ENCODE measurements at regions not wholly inside any gene's neighbourhood (a gene's known extent, or its start where the extent isn't known, plus 50 kb on each side); places are given as distances from the start of the nearest gene placed in this dataset.
"Not testable (repeated sequence)": the region's sequence is repeated elsewhere in the genome, so short reads cannot be mapped to it uniquely, and the experiment has no call there.

GRCh38 chr11:22920939-22921565 lies 60.8 kb upstream of the CCDC179 start:
- DNase-seq: peak; percentile 5

GRCh38 chr11:22922672-22923071 lies 62.4 kb upstream of the CCDC179 start:
- no peak for DNase-seq

DNA sequence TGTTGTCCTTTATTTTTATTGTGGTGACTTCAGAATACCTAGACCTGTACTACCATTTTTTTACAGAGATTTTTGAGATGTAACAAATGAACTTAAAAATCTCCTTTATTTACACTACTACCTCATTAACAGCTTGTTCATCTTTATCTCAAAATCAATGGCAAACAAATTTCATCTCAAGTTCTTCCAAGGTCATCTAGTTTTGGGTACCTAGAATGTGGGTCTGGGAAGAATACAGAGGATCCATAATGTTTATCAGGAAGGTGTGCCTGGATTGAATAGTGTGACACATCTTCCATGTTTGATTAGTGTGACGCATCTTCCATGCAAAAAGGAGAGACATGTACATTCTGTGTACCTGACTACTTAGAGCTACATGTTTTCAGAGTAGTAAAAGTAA lies 63.3 kb upstream of the CCDC179 start:
- DNase-seq: no peak

DNA sequence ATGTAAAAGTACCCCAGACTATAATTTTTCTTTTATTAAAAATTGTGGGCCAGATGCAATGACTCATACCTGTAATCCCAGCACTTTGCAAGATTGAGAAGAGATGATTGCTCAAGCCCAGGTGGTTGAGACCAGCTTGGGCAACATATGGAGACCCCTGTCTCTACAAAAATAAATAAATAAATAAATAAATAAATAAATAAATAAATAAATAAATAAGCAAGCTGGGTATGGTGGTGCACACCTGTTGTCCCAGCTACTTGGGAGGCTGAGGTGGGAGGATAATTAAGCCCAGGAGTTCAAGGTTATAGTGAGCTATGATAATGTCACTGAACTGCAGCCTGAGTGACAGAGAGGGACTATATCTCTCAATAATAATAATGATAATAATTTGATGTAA lies 66.1 kb upstream of the CCDC179 start:
- DNase-seq: no peak

DNA sequence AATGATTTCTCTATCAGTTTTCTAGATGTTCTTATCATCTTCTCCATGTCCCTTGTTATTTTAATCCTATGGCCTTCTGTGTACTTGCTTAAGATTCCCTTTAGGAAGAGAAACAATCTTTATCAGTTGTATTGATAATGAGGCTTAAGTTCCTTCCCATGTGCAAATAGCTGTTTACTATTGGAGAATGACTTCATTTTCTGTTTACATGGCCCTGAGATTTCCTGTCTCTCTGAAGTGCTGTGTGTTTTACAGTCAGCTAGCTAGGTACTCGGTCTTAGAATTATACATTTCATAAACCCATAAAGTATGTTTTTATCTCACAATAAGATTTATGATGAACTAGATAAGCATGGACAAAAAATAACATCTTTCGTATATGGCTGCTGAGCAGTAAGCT lies 67.5 kb upstream of the CCDC179 start:
- DNase-seq: no peak

GRCh38 chr11:22928207-22928917 lies 68.1 kb upstream of the CCDC179 start:
- no peak for DNase-seq

DNA sequence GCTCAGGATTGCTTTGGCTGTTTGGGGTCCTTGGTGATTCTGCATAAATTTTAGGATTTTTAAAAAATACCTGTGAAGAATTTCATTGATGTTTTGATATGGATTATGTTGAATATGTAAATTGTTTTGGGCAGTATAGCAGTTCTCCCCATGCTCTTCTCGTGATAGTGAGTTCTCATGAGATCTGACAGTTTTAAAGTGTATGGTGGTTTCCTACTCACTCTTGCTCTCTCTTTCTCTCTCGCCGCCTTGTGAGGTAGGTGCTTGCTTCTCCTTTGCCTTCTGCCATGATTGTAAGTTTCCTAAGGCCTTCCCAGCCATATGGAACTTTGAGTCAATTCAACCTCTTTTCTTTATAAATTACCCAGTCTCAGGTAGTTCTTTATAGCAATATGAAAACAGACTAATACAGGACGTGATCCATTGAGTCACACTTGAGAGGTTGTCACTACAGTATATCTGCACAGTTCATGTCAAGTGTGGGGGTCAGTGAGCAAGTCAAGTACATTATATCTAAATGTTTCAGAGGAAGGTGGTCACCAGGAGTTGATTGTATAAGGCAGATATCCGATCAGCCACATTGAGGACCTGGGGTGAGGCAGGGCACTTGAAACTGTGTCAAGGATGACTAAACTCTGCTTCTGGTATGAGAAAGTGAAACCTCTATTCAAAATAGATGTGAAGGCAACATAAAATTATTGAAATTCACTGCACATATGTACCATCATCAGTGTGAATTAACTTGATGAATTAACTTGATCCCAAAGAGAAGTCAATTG lies 70.7 kb upstream of the CCDC179 start:
- DNase-seq: no peak

DNA sequence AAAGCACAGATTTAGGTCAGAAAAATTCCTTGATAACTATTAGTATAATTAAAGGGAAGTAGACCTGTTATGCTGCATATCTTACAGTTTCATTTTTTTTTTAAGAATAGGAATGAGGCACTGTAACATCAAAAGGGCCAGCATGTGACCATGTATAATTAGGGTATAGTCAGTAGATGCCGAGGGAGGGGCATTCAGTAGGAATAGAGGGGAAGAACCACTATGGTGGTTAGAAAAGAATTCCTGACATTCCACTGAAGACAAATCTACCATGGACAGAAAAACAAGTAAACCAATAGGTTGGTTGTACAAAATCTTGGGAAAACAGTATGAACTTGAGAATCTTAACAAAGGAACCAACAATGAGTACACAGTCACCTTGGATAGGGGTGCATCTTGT lies 78.4 kb upstream of the CCDC179 start:
- DNase-seq: no peak

DNA sequence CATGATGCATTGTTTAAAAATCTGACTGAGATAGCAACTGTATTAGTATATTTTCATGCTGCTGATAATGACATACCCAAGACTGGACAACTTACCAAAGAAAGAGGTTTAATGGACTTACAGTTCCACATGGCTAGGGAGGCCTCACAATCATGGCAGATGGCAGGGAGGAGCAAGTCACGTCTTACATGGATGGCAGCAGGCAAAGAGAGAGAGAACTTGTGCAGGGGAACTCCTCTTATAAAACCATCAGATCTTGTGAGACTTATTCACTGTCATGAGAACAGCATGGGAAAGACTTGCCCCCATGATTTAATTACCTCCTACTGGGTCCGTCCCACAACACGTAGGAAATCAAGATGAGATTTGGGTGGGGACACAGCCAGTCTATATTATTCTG lies 81.3 kb upstream of the CCDC179 start:
- not testable (repeated sequence) for DNase-seq

DNA sequence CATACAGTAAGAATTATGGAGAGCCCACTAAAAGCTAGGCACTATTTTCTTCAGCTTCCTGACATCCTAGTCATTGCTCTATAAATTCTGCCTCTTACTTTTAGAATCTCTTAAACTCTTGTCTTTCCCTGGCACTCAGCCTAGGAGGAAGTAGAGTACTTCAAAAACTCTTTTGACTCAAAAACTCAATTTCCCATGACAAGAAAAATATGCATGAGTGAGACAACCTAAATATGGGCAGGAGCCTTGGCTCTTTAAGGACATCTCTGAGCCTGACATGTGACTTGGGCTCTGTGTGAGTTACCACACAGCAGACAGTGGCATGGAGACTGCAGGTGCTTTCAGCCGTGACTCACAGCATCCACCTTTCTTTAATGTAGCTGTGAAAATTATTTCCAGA lies 97.5 kb upstream of the CCDC179 start:
- DNase-seq: no peak

GRCh38 chr11:22974251-22974650 lies 114.0 kb upstream of the CCDC179 start:
- no peak for DNase-seq

DNA sequence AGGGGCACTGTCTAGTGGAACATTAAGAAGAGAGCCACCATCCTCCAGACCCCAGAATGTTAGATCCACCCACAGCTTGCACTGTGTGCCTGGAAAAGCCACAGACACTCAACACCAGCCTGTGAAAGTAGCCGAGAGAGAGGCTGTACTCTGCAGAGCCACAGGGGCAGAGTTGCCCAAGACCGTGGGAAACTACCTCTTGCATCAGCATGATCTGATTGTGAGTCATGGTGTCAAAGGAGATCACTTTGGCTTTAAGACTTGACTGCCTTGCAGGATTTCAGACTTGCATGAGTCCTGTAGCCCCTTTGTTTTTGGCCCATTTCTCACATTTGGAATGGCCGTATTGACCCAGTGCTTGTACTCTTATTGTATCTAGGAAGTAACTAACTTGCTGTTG lies 115.9 kb upstream of the CCDC179 start:
- DNase-seq: no peak

- DNase-seq: no peak
Observed at GRCh38 chr11:22982903-22983302, 122.6 kb upstream of the CCDC179 start.

GRCh38 chr11:22984045-22984444 lies 123.8 kb upstream of the CCDC179 start:
- no peak for DNase-seq

GRCh38 chr11:22989371-22989770 lies 129.1 kb upstream of the CCDC179 start:
- DNase-seq: no peak

DNA sequence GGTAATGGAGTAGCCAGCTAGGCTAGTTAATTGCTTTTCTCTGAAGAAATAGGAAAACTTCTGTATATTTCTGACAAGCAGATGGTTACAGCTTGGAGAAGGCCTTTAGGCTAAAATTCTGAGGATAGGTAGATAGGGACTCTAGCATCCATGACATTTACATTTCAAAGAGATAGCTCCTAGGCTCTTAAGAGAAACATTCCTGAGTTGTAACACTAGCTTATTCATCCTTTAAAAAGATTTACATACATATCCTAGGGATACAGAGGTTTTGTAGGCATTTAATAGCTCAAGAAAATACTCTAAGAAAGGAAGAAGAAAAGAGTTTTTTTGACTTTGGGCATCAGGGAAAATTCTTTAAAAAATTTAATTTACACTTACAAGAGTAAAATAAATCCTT lies 130.9 kb upstream of the CCDC179 start:
- DNase-seq: no peak

DNA sequence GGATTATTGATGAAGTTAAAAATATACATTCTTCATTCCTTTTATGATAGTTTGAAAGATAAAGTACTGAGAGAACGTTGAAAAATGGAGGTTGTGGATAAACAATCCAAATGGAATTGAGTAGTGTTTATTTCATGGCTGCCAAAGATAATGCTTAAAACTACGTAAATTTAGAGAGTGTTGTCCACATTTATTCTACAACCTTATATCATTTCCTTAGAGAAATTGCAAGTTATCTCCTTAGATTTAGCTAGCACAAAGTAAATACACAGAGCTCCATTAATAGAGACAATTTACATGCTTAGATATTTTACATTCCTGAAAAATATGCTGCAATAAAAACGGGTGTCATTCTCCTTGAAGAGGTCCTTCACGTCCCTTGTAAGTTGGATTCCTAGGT lies 146.5 kb upstream of the CCDC179 start:
- DNase-seq: no peak

GRCh38 chr11:23010790-23011335 lies 150.6 kb upstream of the CCDC179 start:
- no peak for DNase-seq

- no peak for DNase-seq
Observed at GRCh38 chr11:23012930-23013329, 152.7 kb upstream of the CCDC179 start.

- DNase-seq: no peak
Observed at GRCh38 chr11:23013509-23013908, 153.2 kb upstream of the CCDC179 start.

DNA sequence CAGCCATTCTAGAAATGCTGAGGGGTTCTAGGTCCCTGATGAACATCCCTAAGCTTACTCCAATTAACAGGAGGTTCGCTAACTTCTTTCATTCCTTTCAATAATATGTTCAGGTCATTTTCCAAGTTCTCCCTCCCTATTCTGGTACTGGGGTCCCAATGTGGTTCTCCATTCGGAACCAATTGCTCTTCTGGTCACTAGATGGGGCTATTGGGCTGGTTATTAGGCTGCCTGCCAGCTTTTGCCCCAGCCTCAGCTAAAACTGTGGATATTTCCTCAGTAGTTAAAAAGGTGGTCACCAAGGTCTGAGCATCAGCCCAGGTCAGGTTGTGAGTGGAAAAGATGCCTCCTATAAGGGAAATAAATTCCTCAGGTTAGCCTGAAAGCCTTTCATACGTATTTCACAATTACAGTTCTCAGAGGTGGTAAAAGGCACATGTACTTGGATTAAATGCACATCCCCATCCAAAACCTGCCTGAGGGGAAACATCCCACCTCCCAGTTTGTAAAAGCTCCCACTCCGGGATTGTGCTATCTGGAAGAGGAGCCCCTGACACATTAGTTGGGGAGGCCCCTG lies 161.1 kb upstream of the CCDC179 start:
- no peak for DNase-seq

- no peak for DNase-seq
Observed at GRCh38 chr11:23022854-23023253, 162.6 kb upstream of the CCDC179 start.

GRCh38 chr11:23023319-23023718 lies 163.0 kb upstream of the CCDC179 start:
- no peak for DNase-seq

All from CD4-positive, alpha-beta T cell treated with Interleukin-21 for 1 hour (primary cell).